Calu3 (cell line): ENCODE measurements at regions not wholly inside any gene's neighbourhood (a gene's known extent, or its start where the extent isn't known, plus 50 kb on each side); places are given as distances from the start of the nearest gene placed in this dataset.

Source experiments
- BruUV-seq: library from RNA; stranded (reverse); fragments of 400-500 nt; replicated peaks from 2 replicates; lab custom pipeline; 2021; lab: Mats Ljungman, UMichigan
- CTCF ChIA-PET: fragments of 300-600 bp; sonication (Branson Sonifier 250); formaldehyde crosslinking; loops from one replicate; lab custom pipeline; 2022; ENCODE audit warnings: antibody characterized with exemption; lab: Charles Lee
- DNase-seq: peaks from one replicate; pipeline ENCODE4 v3.0.0; 2022
- H3K27ac Mint-ChIP-seq: one replicate; pipeline ENCODE4 v1.8.0; 2022; ENCODE audit warnings: mixed read lengths; ENCODE audit not compliant: unreplicated experiment
- H3K27me3 Mint-ChIP-seq: one replicate; pipeline ENCODE4 v1.8.0; 2022; ENCODE audit warnings: mixed read lengths; ENCODE audit not compliant: unreplicated experiment
- H3K36me3 Mint-ChIP-seq: one replicate; pipeline ENCODE4 v1.8.0; 2022; ENCODE audit warnings: mild to moderate bottlenecking, moderate library complexity, mixed read lengths; ENCODE audit not compliant: insufficient read depth, unreplicated experiment
- H3K4me1 Mint-ChIP-seq: one replicate; pipeline ENCODE4 v1.8.0; 2022; ENCODE audit warnings: mild to moderate bottlenecking, low read depth, mixed read lengths; ENCODE audit not compliant: unreplicated experiment
- H3K4me3 Mint-ChIP-seq: one replicate; pipeline ENCODE4 v1.8.0; 2022; ENCODE audit warnings: mild to moderate bottlenecking, low read depth, moderate library complexity, mixed read lengths; ENCODE audit not compliant: unreplicated experiment
- H3K9me3 Mint-ChIP-seq: one replicate; pipeline ENCODE4 v1.8.0; 2022; ENCODE audit warnings: low read depth, mixed read lengths; ENCODE audit not compliant: unreplicated experiment
- CTCF ChIP-seq: fragments of 200-600 bp; IDR thresholded peaks from one replicate; pipeline ENCODE4 v1.8.0; 2022; ENCODE audit warnings: antibody characterized with exemption; ENCODE audit not compliant: unreplicated experiment
- intact Hi-C: fragments of 100-400 bp; cut with micrococcal nuclease; formaldehyde crosslinking; loops from one replicate; pipeline ENCODE4 v1.10.0; 2022; ENCODE audit not compliant: unreplicated experiment

GRCh38 chr12:116358536-116358892, 81.0 kb upstream of the MED13L start:
- TF ChIP-seq CTCF, result no peak
- no peak for DNase-seq
- intact Hi-C loops, result no loop called here
- CTCF ChIA-PET, result interaction anchor here (0.6 kb wide), 1 partner anchor 1941 kb away, joined by 10 read pairs; no protein-coding TSS in a partner anchor
- Mint-ChIP-seq H3K27me3 (peaks cover 13% of the 10 kb centered on the region), H3K27ac (peak overlapping the region; percentile 71), H3K4me3 (no peak overlapping the region), H3K36me3 (peaks cover 10% of the 10 kb centered on the region), H3K9me3 (no peaks in the 10 kb centered on the region), H3K4me1 (no peaks in the 10 kb centered on the region)
- no TSS peak for BruUV-seq

- Mint-ChIP-seq H3K9me3 (no peaks in the 10 kb centered on the region), H3K4me3 (no peak overlapping the region), H3K27ac (peak overlapping the region; percentile 71), H3K4me1 (no peaks in the 10 kb centered on the region), H3K27me3 (peaks cover 13% of the 10 kb centered on the region), H3K36me3 (peaks cover 10% of the 10 kb centered on the region)
- DNase-seq, result peak; percentile 86
- TF ChIP-seq CTCF, result no peak
- no TSS peak for BruUV-seq
- intact Hi-C loops, result no loop called here
- CTCF ChIA-PET, result interaction anchor here (0.6 to 0.8 kb wide), 6 partner anchors 12 to 359 kb away, joined by 3 to 6 read pairs (median 4); no protein-coding TSS in a partner anchor
Observed at GRCh38 chr12:116358893-116359761, 81.6 kb upstream of the MED13L start.

GRCh38 chr12:116360579-116361413, 83.3 kb upstream of the MED13L start:
- no TSS peak for BruUV-seq
- CTCF ChIA-PET, result no interaction called here
- Mint-ChIP-seq H3K4me1 (no peaks in the 10 kb centered on the region), H3K4me3 (no peak overlapping the region), H3K27me3 (peaks cover 13% of the 10 kb centered on the region), H3K9me3 (no peaks in the 10 kb centered on the region), H3K27ac (no peak overlapping the region), H3K36me3 (peaks cover 10% of the 10 kb centered on the region)
- no peak for DNase-seq
- no peak for TF ChIP-seq CTCF
- intact Hi-C loops, result no loop called here

GRCh38 chr12:116361414-116362223, 84.1 kb upstream of the MED13L start:
- no peak for DNase-seq
- H3K9me3 Mint-ChIP-seq, result no peaks in the 10 kb centered on the region
- TF ChIP-seq CTCF, result no peak
- no TSS peak for BruUV-seq
- peaks cover 7% of the 10 kb centered on the region for H3K27me3 Mint-ChIP-seq
- intact Hi-C loops, result no loop called here
- H3K4me1 Mint-ChIP-seq, result no peaks in the 10 kb centered on the region
- no peak overlapping the region for H3K4me3 Mint-ChIP-seq
- no peak overlapping the region for H3K27ac Mint-ChIP-seq
- peaks cover 10% of the 10 kb centered on the region for H3K36me3 Mint-ChIP-seq
- CTCF ChIA-PET, result no interaction called here
